HCT116 (cell line): ENCODE measurements at regions not wholly inside any gene's neighbourhood (a gene's known extent, or its start where the extent isn't known, plus 50 kb on each side); places are given as distances from the start of the nearest gene placed in this dataset.

Experiments
- ATAC-seq: fragments of 200-7000 bp; cut with Tn5 transposase; 2 replicates; pipeline ENCODE4 v1.9.1; 2020; ENCODE audit warnings: mild to moderate bottlenecking, moderate library complexity
- BruUV-seq: library from RNA; stranded (reverse); fragments of 400-500 nt; replicated peaks from 2 replicates; lab custom pipeline; 2021; lab: Mats Ljungman, UMichigan
- CTCF ChIA-PET: fragments of 300-600 bp; sonication (Branson Sonifier 250); formaldehyde crosslinking; loops from one replicate; lab custom pipeline; 2021; ENCODE audit warnings: antibody characterized with exemption; lab: Charles Lee
- POLR2A ChIA-PET: fragments of 300-600, 350-600 bp; sonication (Branson Sonifier 250); formaldehyde crosslinking; loops from one replicate; lab custom pipeline; 2021; ENCODE audit warnings: antibody characterized with exemption; lab: Charles Lee
- RAD21 ChIA-PET, 2 experiments: fragments of 300-600 bp; sonication (Branson Sonifier 250); formaldehyde crosslinking; loops; one replicate each; lab custom pipeline; 2023; ENCODE audit warnings: low total read pairs in 2 of 2; ENCODE audit not compliant: uncharacterized antibody in 2 of 2, unreplicated experiment in 2 of 2, low non-redundant PET in 1 of 2; lab: Charles Lee
- DNase-seq: peaks from one replicate; pipeline ENCODE4 v3.0.0-alpha.2; 2010; ENCODE audit warnings: low read depth, low spot score
- H2AFZ ChIP-seq: fragments of 200-600 bp; shearing (Covaris generic), sonication (generic); 2 replicates; pipeline ENCODE4 v1.6.1; 2017; ENCODE audit warnings: low read depth, mixed run types, mixed read lengths, antibody characterized with exemption, low read length; ENCODE audit not compliant: poor library complexity, severe bottlenecking
- H3K27ac ChIP-seq: 2 replicates; pipeline ENCODE4 v1.5.1; 2012; ENCODE audit warnings: low read depth, low read length
- H3K27me3 ChIP-seq: fragments of 200-600 bp; sonication (generic); 2 replicates; pipeline ENCODE4 v1.6.1; 2016; ENCODE audit warnings: mixed run types, low read length, mixed read lengths; ENCODE audit not compliant: insufficient read depth
- H3K36me3 ChIP-seq, 2 experiments: fragments of 200-500 bp in 1 of 2; fragments of 200-600 bp in 1 of 2; sonication (Bioruptor generic) in 1 of 2; sonication (generic) in 1 of 2; 2 replicates each; pipeline versions ENCODE4 v1.5.1 to v1.6.1; 2014 to 2016; ENCODE audit warnings: low read length in 2 of 2, inconsistent platforms in 1 of 2, mixed read lengths in 1 of 2, mixed run types in 1 of 2; ENCODE audit not compliant: insufficient read depth in 2 of 2, control insufficient read depth in 1 of 2
- H3K4me1 ChIP-seq, 2 experiments: fragments of 200-600 bp in 1 of 2; sonication (generic) in 1 of 2; 2 replicates each; pipeline versions ENCODE4 v1.5.1 to v1.6.1; 2012 to 2017; ENCODE audit warnings: low read length in 2 of 2, inconsistent platforms in 1 of 2, mild to moderate bottlenecking in 1 of 2, mixed read lengths in 1 of 2, mixed run types in 1 of 2, moderate library complexity in 1 of 2; ENCODE audit not compliant: insufficient read depth in 2 of 2, control insufficient read depth in 1 of 2
- H3K4me2 ChIP-seq: fragments of 200-600 bp; sonication (generic); 2 replicates; pipeline ENCODE4 v1.6.1; 2017; ENCODE audit warnings: mixed run types, low read length, mixed read lengths
- H3K4me3 ChIP-seq, 2 experiments: fragments of 200-600 bp in 1 of 2; sonication (generic) in 1 of 2; replicated peaks in 1 of 2; 2 replicates each; pipeline ENCODE4 v1.5.1; 2011 to 2016; ENCODE audit warnings: low read length in 2 of 2, control low read depth in 1 of 2, low read depth in 1 of 2, mild to moderate bottlenecking in 1 of 2, mixed read lengths in 1 of 2, mixed run types in 1 of 2
- H3K79me2 ChIP-seq: fragments of 200-600 bp; sonication (generic); 2 replicates; pipeline ENCODE4 v1.6.1; 2017; ENCODE audit warnings: mild to moderate bottlenecking, mixed run types, low read length, moderate library complexity, mixed read lengths; ENCODE audit not compliant: insufficient read depth
- H3K9ac ChIP-seq: fragments of 200-600 bp; sonication (generic); 2 replicates; pipeline ENCODE4 v1.6.1; 2016; ENCODE audit warnings: low read length, mixed read lengths
- H3K9me2 ChIP-seq: fragments of 200-600 bp; sonication (generic), shearing (Covaris generic); 2 replicates; pipeline ENCODE4 v1.6.1; 2017; ENCODE audit warnings: mixed run types, mild to moderate bottlenecking, moderate library complexity; ENCODE audit not compliant: insufficient read depth
- H3K9me3 ChIP-seq, 2 experiments: fragments of 200-500 bp in 1 of 2; fragments of 200-600 bp in 1 of 2; sonication (Bioruptor generic) in 1 of 2; sonication (generic) in 1 of 2; 2 replicates each; pipeline ENCODE4 v1.6.1; 2014 to 2017; ENCODE audit warnings: low read length in 2 of 2, mixed read lengths in 2 of 2, inconsistent platforms in 1 of 2, low read depth in 1 of 2, mild to moderate bottlenecking in 1 of 2, mixed run types in 1 of 2, moderate library complexity in 1 of 2; ENCODE audit not compliant: control insufficient read depth in 1 of 2, insufficient read depth in 1 of 2
- H4K20me1 ChIP-seq: fragments of 200-600 bp; sonication (generic), shearing (Covaris generic); 2 replicates; pipeline ENCODE4 v1.6.1; 2017; ENCODE audit warnings: mixed run types, mild to moderate bottlenecking, moderate library complexity; ENCODE audit not compliant: insufficient read depth
- ATF3 ChIP-seq: IDR thresholded peaks from 2 replicates; pipeline ENCODE4 v1.6.1; 2012
- CEBPB ChIP-seq: IDR thresholded peaks from 2 replicates; pipeline ENCODE4 v1.6.1; 2012; ENCODE audit warnings: low read depth
- CTCF ChIP-seq, 3 experiments: fragments of 200-600 bp in 1 of 3; sonication (generic) in 1 of 3; IDR thresholded peaks in 2 of 3; conservative IDR thresholded peaks in 1 of 3; 2 replicates each; pipeline ENCODE4 v1.5.1; 2012 to 2017; ENCODE audit warnings: low read depth in 2 of 3, low read length in 2 of 3, antibody characterized with exemption in 1 of 3, borderline replicate concordance in 1 of 3, control low read depth in 1 of 3, mild to moderate bottlenecking in 1 of 3, mixed read lengths in 1 of 3, mixed run types in 1 of 3, moderate library complexity in 1 of 3; ENCODE audit not compliant: insufficient read depth in 1 of 3
- EGR1 ChIP-seq: IDR thresholded peaks from 2 replicates; pipeline ENCODE4 v1.6.1; 2012; ENCODE audit warnings: low read depth
- ELF1 ChIP-seq: IDR thresholded peaks from 2 replicates; pipeline ENCODE4 v1.6.1; 2012; ENCODE audit warnings: low read depth, borderline replicate concordance
- EZH2 ChIP-seq: fragments of 200-600 bp; sonication (generic); IDR thresholded peaks from 2 replicates; pipeline ENCODE4 v1.6.1; 2017; ENCODE audit warnings: antibody characterized with exemption, mixed run types
- EZH2phosphoT487 ChIP-seq: fragments of 200-600 bp; IDR thresholded peaks from 2 replicates; pipeline ENCODE4 v1.6.1; 2018; ENCODE audit warnings: antibody characterized with exemption, borderline replicate concordance
- FOSL1 ChIP-seq: IDR thresholded peaks from 2 replicates; pipeline ENCODE4 v1.6.1; 2012; ENCODE audit warnings: low read depth
- JUND ChIP-seq: IDR thresholded peaks from 2 replicates; pipeline ENCODE4 v1.6.1; 2012
- MAX ChIP-seq: IDR thresholded peaks from 2 replicates; pipeline ENCODE4 v1.6.1; 2012
- POLR2A ChIP-seq: IDR thresholded peaks from 2 replicates; pipeline ENCODE4 v1.7.0; 2011; ENCODE audit warnings: borderline replicate concordance; ENCODE audit not compliant: insufficient read depth, insufficient read length; ENCODE audit errors: extremely low read depth
- RAD21 ChIP-seq: IDR thresholded peaks from 2 replicates; pipeline ENCODE4 v1.6.1; 2012; ENCODE audit warnings: low read depth, mild to moderate bottlenecking
- REST ChIP-seq: IDR thresholded peaks from 2 replicates; pipeline ENCODE4 v1.6.1; 2012; ENCODE audit warnings: low read depth
- SP1 ChIP-seq: IDR thresholded peaks from 2 replicates; pipeline ENCODE4 v1.6.1; 2012; ENCODE audit warnings: low read depth
- SRF ChIP-seq: IDR thresholded peaks from 2 replicates; pipeline ENCODE4 v1.6.1; 2012; ENCODE audit warnings: low read depth
- TCF7L2 ChIP-seq: IDR thresholded peaks from 2 replicates; pipeline ENCODE4 v1.7.0; 2011; ENCODE audit warnings: borderline replicate concordance, inconsistent platforms; ENCODE audit not compliant: insufficient read depth, insufficient read length; ENCODE audit errors: extremely low read depth
- YY1 ChIP-seq: IDR thresholded peaks from 2 replicates; pipeline ENCODE4 v1.6.1; 2011; ENCODE audit warnings: low read length, low read depth, moderate library complexity, mild to moderate bottlenecking; ENCODE audit not compliant: insufficient replicate concordance; ENCODE audit errors: extremely low read depth
- ZBTB33 ChIP-seq: IDR thresholded peaks from 2 replicates; pipeline ENCODE4 v1.6.1; 2011; ENCODE audit warnings: mild to moderate bottlenecking, low read length, moderate library complexity; ENCODE audit not compliant: insufficient replicate concordance; ENCODE audit errors: extremely low read depth
- ZFX ChIP-seq: fragments of 450-650 bp; IDR thresholded peaks from 2 replicates; pipeline ENCODE4 v1.6.1; 2017
- ZNF274 ChIP-seq: fragments of 200-500 bp; sonication (Bioruptor generic); IDR thresholded peaks from 2 replicates; pipeline ENCODE4 v1.6.1; 2014; ENCODE audit warnings: mild to moderate bottlenecking, low read depth, low read length, inconsistent platforms
- intact Hi-C: fragments of 100-400 bp; cut with micrococcal nuclease; formaldehyde crosslinking; loops from 2 replicates; pipeline ENCODE4 v1.10.0; 2022

GRCh38 chr3:30476368-30477084 is 129.9 kb upstream of the TGFBR2 start:
- no peak overlapping the region for H3K27ac ChIP-seq
- H3K9ac ChIP-seq = no peak overlapping the region
- H4K20me1 ChIP-seq = no peaks in the 10 kb centered on the region
- RAD21 ChIA-PET = no interaction called here
- CTCF ChIA-PET = no interaction called here
- H3K4me1 ChIP-seq = peaks cover 6 to 8% of the 10 kb centered on the region in 2 experiments; a peak in 3 of 4 replicates
- H3K79me2 ChIP-seq = no peaks in the 10 kb centered on the region
- H3K9me2 ChIP-seq = no peaks in the 10 kb centered on the region
- H3K4me2 ChIP-seq = no peak overlapping the region; the same call in 1 of the 2 replicates
- H3K4me3 ChIP-seq = no peak overlapping the region
- no peaks in the 10 kb centered on the region for H3K27me3 ChIP-seq
- peak; percentile 50; the same call in 1 of the 2 replicates for ATAC-seq
- intact Hi-C loops = no loop called here
- peak overlapping the region; percentile 48 for H2AFZ ChIP-seq
- H3K36me3 ChIP-seq = no peaks in the 10 kb centered on the region
- no TSS peak for BruUV-seq
- peak; percentile 28 for DNase-seq
- H3K9me3 ChIP-seq = 0 out of 4 replicates have a peak, but pooled peaks cover 0 to 3% of the 10 kb centered on the region in 2 experiments
- POLR2A ChIA-PET = no interaction called here
- TF ChIP-seq SRF (no peak), EZH2 (no peak), EGR1 (no peak), RAD21 (no peak), MAX (no peak), EZH2phosphoT487 (no peak), JUND (peak; percentile 32; the same call in 1 of the 2 replicates), FOSL1 (peak; percentile 30; the same call in 1 of the 2 replicates), ELF1 (no peak), SP1 (no peak), CEBPB (peak; percentile 68; the same call in 1 of the 2 replicates), CTCF (IDR thresholded peaks at IDR 0.05 in 2 of 3, conservative IDR thresholded peaks at IDR 0.05 in 1 of 3; ENCODE audit: borderline replicate concordance in 1 of 3, insufficient read depth in 1 of 3, low read depth in 2 of 3, low read length in 2 of 3) (no peak), ZFX (no peak), ATF3 (no peak), ZBTB33 (no peak), ZNF274 (no peak), REST (no peak), TCF7L2 (peak; percentile 45), POLR2A (no peak), YY1 (no peak)
